WTC11 (cell line): ENCODE measurements at regions not wholly inside any gene's neighbourhood (a gene's known extent, or its start where the extent isn't known, plus 50 kb on each side); places are given as distances from the start of the nearest gene placed in this dataset.

Experiments used
- CREB1 ChIP-seq: sonication (generic); formaldehyde crosslinking; IDR thresholded peaks from 2 replicates; pipeline ENCODE4 v1.8.0; 2023; ENCODE audit warnings: mild to moderate bottlenecking, missing genetic modification reagents
- CTCF ChIP-seq: fragments of 200-600 bp; IDR thresholded peaks from 2 replicates; pipeline ENCODE4 v1.8.0; 2022; ENCODE audit warnings: antibody characterized with exemption
- FOXK1 ChIP-seq: sonication (generic); formaldehyde crosslinking; IDR thresholded peaks from 2 replicates; pipeline ENCODE4 v1.8.0; 2022; ENCODE audit warnings: mild to moderate bottlenecking, moderate library complexity, missing genetic modification reagents
- NFE2L1 ChIP-seq: sonication (generic); formaldehyde crosslinking; IDR thresholded peaks from 2 replicates; pipeline ENCODE4 v1.8.1; 2023; ENCODE audit warnings: missing genetic modification reagents
- PREB ChIP-seq: sonication (generic); formaldehyde crosslinking; IDR thresholded peaks from 2 replicates; pipeline ENCODE4 v1.8.1; 2022; ENCODE audit warnings: mild to moderate bottlenecking, missing genetic modification reagents, moderate library complexity, borderline replicate concordance
- TF ChIP-seq, protein P1 (sequence below): sonication (generic); formaldehyde crosslinking; IDR thresholded peaks from 2 replicates; pipeline ENCODE4 v1.8.0; 2022; ENCODE audit warnings: mild to moderate bottlenecking, missing genetic modification reagents

GRCh38 chr16:86079255-86079885, 180.4 kb downstream of the IRF8 start:
- TF ChIP-seq PREB (CRISPR knock-in tag), result no peak
- TF ChIP-seq CREB1 (CRISPR knock-in tag), result no peak
- TF ChIP-seq, protein P1, sequence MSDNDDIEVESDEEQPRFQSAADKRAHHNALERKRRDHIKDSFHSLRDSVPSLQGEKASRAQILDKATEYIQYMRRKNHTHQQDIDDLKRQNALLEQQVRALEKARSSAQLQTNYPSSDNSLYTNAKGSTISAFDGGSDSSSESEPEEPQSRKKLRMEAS, result no peak
- no peak for TF ChIP-seq NFE2L1
- no peak for TF ChIP-seq CTCF
- no peak for TF ChIP-seq FOXK1 (CRISPR knock-in tag)
